GM20431 (cell line): ENCODE measurements at regions not wholly inside any gene's neighbourhood (a gene's known extent, or its start where the extent isn't known, plus 50 kb on each side); places are given as distances from the start of the nearest gene placed in this dataset.

Experiments used
- in situ Hi-C: fragments of 300-500 bp; cut with MseI, MboI; formaldehyde crosslinking; loops from one replicate; pipeline ENCODE4 v1.15.0; 2020; ENCODE audit warnings: low sequenced_read_pairs; ENCODE audit not compliant: unreplicated experiment

- in situ Hi-C loops = loop anchor here (25.0 kb wide), 1 partner anchor 296 kb away; no protein-coding TSS in a partner anchor
Measured at GRCh38 chr18:8983195-8983594, 119.3 kb upstream of the NDUFV2 start.

GRCh38 chr18:8984131-8984721 is 118.3 kb upstream of the NDUFV2 start:
- in situ Hi-C loops = loop anchor here (25.0 kb wide), 1 partner anchor 297 kb away; no protein-coding TSS in a partner anchor

GRCh38 chr18:8987241-8987640 is 115.3 kb upstream of the NDUFV2 start:
- in situ Hi-C loops = loop anchor here (25.0 kb wide), 1 partner anchor 300 kb away; no protein-coding TSS in a partner anchor

GRCh38 chr18:8988260-8988871 is 114.1 kb upstream of the NDUFV2 start:
- in situ Hi-C loops = loop anchor here (25.0 kb wide), 1 partner anchor 301 kb away; no protein-coding TSS in a partner anchor

GRCh38 chr18:8989017-8989416 is 113.5 kb upstream of the NDUFV2 start:
- in situ Hi-C loops = loop anchor here (25.0 kb wide), 1 partner anchor 302 kb away; no protein-coding TSS in a partner anchor

- in situ Hi-C loops = loop anchor here (25.0 kb wide), 1 partner anchor 303 kb away; no protein-coding TSS in a partner anchor
Measured at GRCh38 chr18:8989855-8990254, 112.6 kb upstream of the NDUFV2 start.

- in situ Hi-C loops = loop anchor here (25.0 kb wide), 1 partner anchor 303 kb away; no protein-coding TSS in a partner anchor
Measured at GRCh38 chr18:8990276-8991031, 112.0 kb upstream of the NDUFV2 start.

GRCh38 chr18:8991155-8991554 is 111.3 kb upstream of the NDUFV2 start:
- in situ Hi-C loops = loop anchor here (25.0 kb wide), 1 partner anchor 304 kb away; no protein-coding TSS in a partner anchor

- in situ Hi-C loops = loop anchor here (25.0 kb wide), 1 partner anchor 305 kb away; no protein-coding TSS in a partner anchor
Measured at GRCh38 chr18:8992500-8992899, 110.0 kb upstream of the NDUFV2 start.

GRCh38 chr18:8994603-8995002 is 107.9 kb upstream of the NDUFV2 start:
- in situ Hi-C loops = loop anchor here (25.0 kb wide), 1 partner anchor 307 kb away; no protein-coding TSS in a partner anchor

GRCh38 chr18:8995096-8995495 is 107.4 kb upstream of the NDUFV2 start:
- in situ Hi-C loops = loop anchor here (25.0 kb wide), 1 partner anchor 308 kb away; no protein-coding TSS in a partner anchor

- in situ Hi-C loops = loop anchor here (25.0 kb wide), 1 partner anchor 310 kb away; no protein-coding TSS in a partner anchor
Measured at GRCh38 chr18:8996771-8997432, 105.6 kb upstream of the NDUFV2 start.

GRCh38 chr18:8997634-8998033 is 104.9 kb upstream of the NDUFV2 start:
- in situ Hi-C loops = loop anchor here (25.0 kb wide), 1 partner anchor 310 kb away; no protein-coding TSS in a partner anchor

GRCh38 chr18:8998481-8999217 is 103.8 kb upstream of the NDUFV2 start:
- in situ Hi-C loops = loop anchor here (25.0 kb wide), 1 partner anchor 311 kb away; no protein-coding TSS in a partner anchor

GRCh38 chr18:8999872-9000271 is 102.6 kb upstream of the NDUFV2 start:
- in situ Hi-C loops = loop anchor here (25.0 kb wide), 1 partner anchor 313 kb away; no protein-coding TSS in a partner anchor

GRCh38 chr18:9000733-9001132 is 101.8 kb upstream of the NDUFV2 start:
- in situ Hi-C loops = no loop called here

GRCh38 chr18:9001209-9001608 is 101.3 kb upstream of the NDUFV2 start:
- in situ Hi-C loops = no loop called here

GRCh38 chr18:9003406-9004100 is 98.9 kb upstream of the NDUFV2 start:
- in situ Hi-C loops = no loop called here
